COLO668 (cell line): ENCODE measurements at regions not wholly inside any gene's neighbourhood (a gene's known extent, or its start where the extent isn't known, plus 50 kb on each side); places are given as distances from the start of the nearest gene placed in this dataset.

Source experiments
- DNase-seq: peaks from one replicate; lab custom pipeline; 2025; ENCODE audit not compliant: unreplicated experiment; lab: John Stamatoyannopoulos, UW

GRCh38 chr12:124459852-124460645, 107.4 kb downstream of the NCOR2 start:
- DNase-seq: no peak

GRCh38 chr12:124458992-124459851, 108.2 kb downstream of the NCOR2 start:
- no peak for DNase-seq

GRCh38 chr12:124458220-124458991, 109.0 kb downstream of the NCOR2 start:
- DNase-seq: no peak

- DNase-seq: no peak
Observed at GRCh38 chr12:124457287-124458219, 109.9 kb downstream of the NCOR2 start.

- no peak for DNase-seq
Observed at GRCh38 chr12:124456652-124457152, 110.7 kb downstream of the NCOR2 start.

- DNase-seq: no peak
Observed at GRCh38 chr12:124456133-124456651, 111.2 kb downstream of the NCOR2 start.

GRCh38 chr12:124455336-124455735, 112.1 kb downstream of the NCOR2 start:
- DNase-seq: no peak

GRCh38 chr12:124454735-124455134, 112.7 kb downstream of the NCOR2 start:
- DNase-seq: no peak

- DNase-seq: no peak
Observed at GRCh38 chr12:124454352-124454725, 113.1 kb downstream of the NCOR2 start.

GRCh38 chr12:124453419-124454351, 113.7 kb downstream of the NCOR2 start:
- DNase-seq: no peak

GRCh38 chr12:124452576-124453331, 114.7 kb downstream of the NCOR2 start:
- no peak for DNase-seq

GRCh38 chr12:124451637-124452243, 115.7 kb downstream of the NCOR2 start:
- DNase-seq: no peak

GRCh38 chr12:124451016-124451415, 116.4 kb downstream of the NCOR2 start:
- DNase-seq: no peak

GRCh38 chr12:124450376-124450750, 117.0 kb downstream of the NCOR2 start:
- no peak for DNase-seq

- no peak for DNase-seq
Observed at GRCh38 chr12:124449623-124450375, 117.6 kb downstream of the NCOR2 start.

GRCh38 chr12:124448955-124449622, 118.3 kb downstream of the NCOR2 start:
- no peak for DNase-seq
